GM18499 (cell line): ENCODE measurements at regions not wholly inside any gene's neighbourhood (a gene's known extent, or its start where the extent isn't known, plus 50 kb on each side); places are given as distances from the start of the nearest gene placed in this dataset.

ENCODE experiments used
- ATAC-seq: cut with Tn5 transposase; IDR thresholded peaks from one replicate; pipeline ENCODE4 v1.9.1; 2021; ENCODE audit warnings: moderate number of reproducible peaks; ENCODE audit not compliant: insufficient read depth, unreplicated experiment

DNA sequence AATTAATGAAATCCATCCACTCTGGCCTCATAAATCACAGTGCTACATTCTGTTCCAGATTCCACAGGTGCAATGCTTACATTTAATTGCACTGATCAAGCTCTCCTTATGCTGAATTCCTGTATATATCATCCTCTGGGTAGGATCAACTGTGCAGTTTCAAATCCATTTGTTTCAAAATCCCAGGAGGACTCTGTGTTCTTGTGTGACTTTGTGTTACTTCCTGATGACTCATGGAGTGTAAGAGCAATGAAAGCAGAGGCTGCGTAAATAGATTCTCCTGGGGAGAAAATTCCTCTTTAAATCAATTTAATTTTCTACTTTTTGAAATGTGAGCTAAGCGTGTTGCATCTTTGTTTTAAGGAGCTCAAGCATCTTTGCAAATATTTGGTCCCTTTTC, 752.7 kb downstream of the METTL15 start:
- no peak for ATAC-seq

DNA sequence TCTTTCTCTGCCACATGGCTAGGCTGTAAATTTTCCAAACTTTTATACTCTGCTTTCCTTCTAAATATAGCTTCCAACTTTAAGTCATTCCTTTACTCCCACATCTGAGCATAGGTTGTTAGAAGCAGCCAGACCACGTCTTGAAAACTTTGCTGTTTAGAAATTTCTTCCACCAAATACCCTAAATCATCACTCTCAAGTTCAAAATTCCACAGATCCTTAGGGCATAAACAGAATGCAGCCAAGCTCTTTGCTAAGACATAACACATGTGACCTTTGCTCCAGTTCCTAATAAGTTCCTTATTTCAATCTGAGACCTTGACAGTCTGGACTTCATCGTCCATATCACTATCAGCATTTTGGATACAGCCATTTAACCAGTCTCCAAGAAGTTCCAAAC, 749.9 kb downstream of the METTL15 start:
- no peak for ATAC-seq

DNA sequence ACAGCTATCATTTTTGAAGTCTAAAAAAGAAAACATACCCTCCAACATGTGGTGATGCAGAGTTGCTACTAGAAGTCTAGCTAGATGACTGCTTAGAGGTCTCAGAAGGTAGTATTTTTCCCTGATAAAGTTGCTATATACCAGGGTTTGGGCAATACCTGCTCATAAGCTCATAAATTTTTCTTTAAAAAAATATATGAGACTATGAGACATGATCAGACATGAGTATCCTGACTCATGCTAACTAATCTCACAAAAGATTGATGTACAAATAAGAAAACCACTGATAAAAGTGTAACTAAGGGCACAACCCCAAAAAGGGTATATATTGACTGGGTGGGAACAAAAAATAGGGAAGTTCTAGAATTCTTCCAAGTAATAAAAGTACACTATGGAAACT, 740.9 kb downstream of the METTL15 start:
- no peak for ATAC-seq

GRCh38 chr11:28842716-28843115, 734.5 kb downstream of the METTL15 start:
- ATAC-seq = no peak

GRCh38 chr11:28838741-28839140, 730.6 kb downstream of the METTL15 start:
- ATAC-seq = no peak

GRCh38 chr11:28837599-28837998, 729.4 kb downstream of the METTL15 start:
- ATAC-seq = no peak

DNA sequence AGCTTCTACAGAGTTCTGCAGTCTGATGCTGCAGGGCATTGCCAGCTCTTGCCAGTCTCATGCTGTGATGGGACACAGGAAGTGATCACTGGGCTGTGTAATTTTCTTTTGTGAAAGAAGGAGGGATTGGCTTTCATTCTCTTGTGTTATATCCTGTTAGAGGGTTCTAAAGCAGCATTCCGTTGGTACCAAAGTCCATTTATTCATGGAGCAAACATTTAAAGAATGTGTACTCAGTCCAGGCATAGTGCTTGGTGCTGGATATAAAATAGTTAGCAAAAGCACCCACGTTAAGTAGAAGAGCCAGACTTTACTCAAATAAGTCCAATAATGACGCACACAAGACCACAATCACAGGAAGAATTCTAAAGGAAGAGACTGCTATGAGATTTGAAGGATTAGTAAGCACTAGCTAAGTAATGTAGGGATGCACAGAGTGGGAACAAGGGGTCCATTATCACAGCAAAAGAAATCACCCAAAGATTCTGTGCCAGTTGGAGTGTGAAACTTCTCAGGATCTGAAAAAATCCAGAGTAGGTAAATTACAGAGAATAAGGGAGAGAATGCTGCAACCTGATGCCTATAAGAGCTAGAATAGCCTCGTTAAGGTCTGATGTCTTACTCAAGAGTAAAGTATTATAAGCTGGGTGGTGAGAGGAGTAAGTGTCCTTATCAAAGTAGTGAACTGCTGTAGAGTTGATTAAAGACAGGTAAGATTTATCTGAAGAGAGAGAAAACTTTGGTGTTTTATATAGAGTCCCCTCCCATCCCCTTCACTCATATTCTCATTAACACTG, 728.3 kb downstream of the METTL15 start:
- ATAC-seq = no peak

DNA sequence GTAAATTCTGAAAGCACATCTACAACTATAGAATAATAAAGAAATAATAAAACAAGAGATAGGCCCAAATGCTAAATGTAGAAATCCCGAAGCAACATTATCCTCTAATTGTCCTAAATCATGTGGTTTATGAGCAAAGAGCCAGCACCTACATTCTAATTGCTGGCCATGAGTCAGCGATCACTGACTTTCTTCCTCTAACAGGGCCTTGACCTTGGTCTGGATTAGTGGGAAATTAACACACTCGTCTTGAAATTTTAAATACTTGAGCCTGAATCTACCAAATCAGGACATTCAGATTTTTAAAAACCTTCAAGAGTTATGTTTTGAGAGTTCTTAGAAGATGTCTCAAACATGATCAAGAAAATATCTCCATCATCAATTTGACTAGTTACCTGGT, 727.6 kb downstream of the METTL15 start:
- ATAC-seq = no peak

DNA sequence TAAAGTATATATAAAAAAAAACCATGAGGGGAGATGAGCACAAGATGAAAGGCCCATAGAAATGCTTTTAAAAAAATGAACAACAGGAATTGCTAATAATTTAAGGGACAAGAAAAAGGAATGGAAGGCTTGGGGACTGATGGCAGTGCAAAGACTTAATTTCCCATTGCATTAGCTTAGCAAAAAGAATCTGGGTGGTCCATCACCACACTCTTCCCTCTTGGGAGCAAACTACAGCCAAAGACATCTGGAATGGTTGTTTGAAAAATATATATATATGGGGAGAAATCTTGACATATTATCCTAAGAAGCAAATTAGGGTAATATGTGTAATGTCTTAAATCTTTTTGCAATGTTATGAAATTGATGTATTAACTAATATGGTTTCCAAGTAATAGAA, 727.1 kb downstream of the METTL15 start:
- ATAC-seq = no peak

DNA sequence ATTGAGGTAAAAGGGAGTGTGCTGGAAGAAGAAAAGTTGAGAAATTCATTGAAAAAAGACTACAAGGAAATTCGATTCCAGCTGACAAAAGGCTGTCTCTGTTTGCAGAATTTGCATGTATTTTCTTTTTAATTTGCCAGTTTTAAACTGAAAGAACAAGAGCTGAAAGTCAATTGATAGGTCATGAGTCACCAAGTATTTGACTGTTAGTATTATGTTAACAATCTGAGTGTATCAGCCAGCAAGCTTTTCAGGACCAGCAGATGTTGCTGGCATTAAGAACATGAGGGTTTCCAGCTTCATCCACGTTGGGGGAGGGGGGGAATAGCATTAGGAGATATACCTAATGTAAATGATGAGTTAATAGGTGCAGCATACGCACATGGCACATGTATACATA, 726.7 kb downstream of the METTL15 start:
- no peak for ATAC-seq

DNA sequence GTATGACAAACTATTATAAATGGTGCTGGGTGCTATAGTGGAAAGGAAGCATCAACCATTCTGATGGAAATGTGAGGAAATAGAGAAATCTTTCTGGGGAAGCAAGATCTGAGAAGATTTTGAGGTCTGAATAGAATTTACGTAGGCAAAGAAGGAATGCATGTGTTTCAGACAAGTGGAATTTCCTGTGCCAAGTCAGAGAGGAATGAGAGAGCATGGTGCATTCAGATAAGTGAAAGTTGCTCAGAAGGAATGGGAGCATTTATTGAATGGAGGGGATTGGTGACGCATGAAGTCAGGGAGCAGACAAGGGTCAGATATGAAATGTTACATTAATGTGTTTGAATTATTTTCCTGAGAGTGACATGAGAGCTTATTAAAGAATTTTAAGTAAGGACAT, 725.5 kb downstream of the METTL15 start:
- no peak for ATAC-seq

- no peak for ATAC-seq
Measured at GRCh38 chr11:28833169-28833568, 725.0 kb downstream of the METTL15 start.

DNA sequence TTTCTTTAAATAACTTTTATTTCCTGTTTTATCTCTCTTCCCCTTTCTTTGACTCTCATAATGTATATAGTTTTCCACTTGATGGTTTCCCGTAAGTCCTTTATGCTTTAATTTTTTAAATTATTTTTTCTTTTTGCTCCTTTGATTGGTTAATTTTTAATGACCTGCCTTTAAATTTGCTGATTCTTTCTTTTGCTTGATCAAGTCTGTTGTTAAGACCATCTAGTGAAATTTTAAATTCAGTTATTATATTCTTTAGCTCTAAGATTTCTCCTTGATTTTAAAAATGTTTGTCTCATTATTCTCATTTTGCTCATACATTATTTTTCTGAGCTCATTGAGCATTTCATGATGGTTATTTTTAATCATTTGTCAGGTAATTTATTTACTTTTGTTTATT, 718.6 kb downstream of the METTL15 start:
- no peak for ATAC-seq

GRCh38 chr11:28822576-28822975, 714.4 kb downstream of the METTL15 start:
- no peak for ATAC-seq

- ATAC-seq = no peak
Measured at GRCh38 chr11:28820296-28820989, 712.3 kb downstream of the METTL15 start.

GRCh38 chr11:28819741-28820140, 711.6 kb downstream of the METTL15 start:
- no peak for ATAC-seq

- ATAC-seq = no peak
Measured at GRCh38 chr11:28815110-28815509, 706.9 kb downstream of the METTL15 start.

DNA sequence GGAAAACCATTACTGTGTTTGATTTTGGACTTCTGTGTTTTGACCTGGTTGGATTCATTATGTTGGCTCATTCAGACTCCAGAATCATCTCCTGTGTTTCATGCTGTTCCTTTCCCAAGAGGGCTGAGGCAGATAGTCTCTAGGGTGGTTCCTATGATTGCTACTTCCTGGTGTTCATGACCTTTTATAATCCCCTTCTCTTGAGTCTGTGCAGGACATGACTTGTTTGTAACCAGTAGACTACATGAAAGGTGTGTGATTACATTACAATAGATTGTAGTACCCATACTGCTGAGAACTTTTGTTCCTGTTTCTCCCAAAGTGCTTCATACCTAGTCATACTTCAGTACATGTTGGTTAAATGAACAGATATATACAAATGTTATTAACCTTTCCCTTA, 700.6 kb downstream of the METTL15 start:
- no peak for ATAC-seq

GRCh38 chr11:28799316-28799715, 691.1 kb downstream of the METTL15 start:
- ATAC-seq = no peak

DNA sequence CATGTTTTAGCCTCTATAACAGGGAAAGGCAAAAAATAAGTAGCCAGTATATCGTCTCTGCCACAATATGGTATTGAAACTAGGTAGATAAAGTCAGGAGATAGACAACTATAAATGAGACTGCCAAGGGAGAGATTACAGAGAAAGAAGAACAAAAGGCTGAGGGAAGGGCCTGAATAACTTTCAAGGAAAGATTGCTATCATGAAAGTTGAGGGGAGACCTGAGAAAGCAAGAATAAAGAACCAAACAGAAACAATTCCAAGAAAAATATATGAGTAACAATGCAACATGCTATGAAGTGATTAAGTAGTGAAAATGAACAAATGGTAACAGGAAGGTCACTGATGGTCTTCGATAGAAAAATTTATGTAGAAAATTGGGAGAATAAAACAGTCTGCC, 690.1 kb downstream of the METTL15 start:
- ATAC-seq = no peak

GRCh38 chr11:28797536-28797935, 689.3 kb downstream of the METTL15 start:
- ATAC-seq = no peak

GRCh38 chr11:28794405-28794804, 686.2 kb downstream of the METTL15 start:
- ATAC-seq = no peak
